ENCODE measurements at regions not wholly inside any gene's neighbourhood (a gene's known extent, or its start where the extent isn't known, plus 50 kb on each side); places are given as distances from the start of the nearest gene placed in this dataset.
"Not testable (repeated sequence)": the region's sequence is repeated elsewhere in the genome, so short reads cannot be mapped to it uniquely, and the experiment has no call there.

- Histone ChIP-seq H3K27ac (ENCODE audit: insufficient read depth, low read depth, low read length, poor library complexity, severe bottlenecking) (peak overlapping the region; percentile 63), H3K4me3 (ENCODE audit: insufficient read depth, low read depth, low read length) (no peak overlapping the region), H3K9me3 (ENCODE audit: control insufficient read depth, low read length) (no peaks in the 10 kb centered on the region), H3K27me3 (ENCODE audit: control insufficient read depth, insufficient read depth, low read length, poor library complexity, severe bottlenecking) (no peaks in the 10 kb centered on the region), H3K36me3 (ENCODE audit: control insufficient read depth, insufficient read depth, low read length) (no peaks in the 10 kb centered on the region), H3K4me1 (ENCODE audit: control insufficient read depth, insufficient read depth, low read length) (peaks cover 2% of the 10 kb centered on the region)
- 73 to 87% methylated on average over 2 of the region's 2 CpGs for WGBS, 2 experiments
These were observed 327.2 kb downstream of the BCKDHB start for GRCh38 chr6:80433673-80434025.

GRCh38 chr6:80433010-80433672, 326.7 kb downstream of the BCKDHB start:
- Histone ChIP-seq H3K36me3 (ENCODE audit: control insufficient read depth, insufficient read depth, low read length) (no peaks in the 10 kb centered on the region), H3K4me1 (ENCODE audit: control insufficient read depth, insufficient read depth, low read length) (no peaks in the 10 kb centered on the region), H3K27me3 (ENCODE audit: control insufficient read depth, insufficient read depth, low read length, poor library complexity, severe bottlenecking) (no peaks in the 10 kb centered on the region), H3K27ac (ENCODE audit: insufficient read depth, low read depth, low read length, poor library complexity, severe bottlenecking) (peak overlapping the region; percentile 63), H3K4me3 (ENCODE audit: insufficient read depth, low read depth, low read length) (no peak overlapping the region), H3K9me3 (ENCODE audit: control insufficient read depth, low read length) (no peaks in the 10 kb centered on the region)
- 52 to 54% methylated on average over 10 of the region's 10 CpGs for WGBS, 2 experiments

GRCh38 chr6:80425089-80425823, 318.8 kb downstream of the BCKDHB start:
- 78 to 100% methylated on average over 2 of the region's 2 CpGs for WGBS, 2 experiments

GRCh38 chr6:80411486-80411885, 305.0 kb downstream of the BCKDHB start:
- Histone ChIP-seq H3K27me3 (ENCODE audit: control insufficient read depth, insufficient read depth, low read length, poor library complexity, severe bottlenecking) (no peaks in the 10 kb centered on the region), H3K36me3 (ENCODE audit: control insufficient read depth, insufficient read depth, low read length) (no peaks in the 10 kb centered on the region), H3K27ac (ENCODE audit: insufficient read depth, low read depth, low read length, poor library complexity, severe bottlenecking) (no peak overlapping the region), H3K4me1 (ENCODE audit: control insufficient read depth, insufficient read depth, low read length) (no peaks in the 10 kb centered on the region), H3K4me3 (ENCODE audit: insufficient read depth, low read depth, low read length) (no peak overlapping the region), H3K9me3 (ENCODE audit: control insufficient read depth, low read length) (no peaks in the 10 kb centered on the region)
- WGBS, 2 experiments = 95 to 96% methylated on average over 8 of the region's 8 CpGs

More at GRCh38 chr6:80425089-80425823, 318.8 kb downstream of the BCKDHB start:
- H3K36me3 ChIP-seq (ENCODE audit: control insufficient read depth, insufficient read depth, low read length) = peaks cover 7% of the 10 kb centered on the region
- no peaks in the 10 kb centered on the region for H3K9me3 ChIP-seq (ENCODE audit: control insufficient read depth, low read length)
- H3K27me3 ChIP-seq (ENCODE audit: control insufficient read depth, insufficient read depth, low read length, poor library complexity, severe bottlenecking) = no peaks in the 10 kb centered on the region
- H3K4me1 ChIP-seq (ENCODE audit: control insufficient read depth, insufficient read depth, low read length) = no peaks in the 10 kb centered on the region
- H3K4me3 ChIP-seq (ENCODE audit: insufficient read depth, low read depth, low read length) = no peak overlapping the region
- H3K27ac ChIP-seq (ENCODE audit: insufficient read depth, low read depth, low read length, poor library complexity, severe bottlenecking) = no peak overlapping the region

- H3K36me3 ChIP-seq (ENCODE audit: control insufficient read depth, insufficient read depth, low read length); H3K4me1 ChIP-seq (ENCODE audit: control insufficient read depth, insufficient read depth, low read length); H3K9me3 ChIP-seq (ENCODE audit: control insufficient read depth, low read length); H3K27ac ChIP-seq (ENCODE audit: insufficient read depth, low read depth, low read length, poor library complexity, severe bottlenecking); H3K4me3 ChIP-seq (ENCODE audit: insufficient read depth, low read depth, low read length); H3K27me3 ChIP-seq (ENCODE audit: control insufficient read depth, insufficient read depth, low read length, poor library complexity, severe bottlenecking): not testable (repeated sequence)
- WGBS, 2 experiments = 95 to 96% methylated on average over 2 of the region's 2 CpGs
These were observed 301.5 kb downstream of the BCKDHB start for GRCh38 chr6:80407976-80408375.

- WGBS, 2 experiments = 88 to 94% methylated on average over 1 of the region's 1 CpG
- H3K36me3 ChIP-seq (ENCODE audit: control insufficient read depth, insufficient read depth, low read length) = no peaks in the 10 kb centered on the region
These were observed 298.4 kb downstream of the BCKDHB start for GRCh38 chr6:80404889-80405288.

GRCh38 chr6:80403365-80403764, 296.9 kb downstream of the BCKDHB start:
- H3K4me1 ChIP-seq (ENCODE audit: control insufficient read depth, insufficient read depth, low read length) = no peaks in the 10 kb centered on the region
- no peaks in the 10 kb centered on the region for H3K36me3 ChIP-seq (ENCODE audit: control insufficient read depth, insufficient read depth, low read length)
- no peak overlapping the region for H3K4me3 ChIP-seq (ENCODE audit: insufficient read depth, low read depth, low read length)
- H3K27ac ChIP-seq (ENCODE audit: insufficient read depth, low read depth, low read length, poor library complexity, severe bottlenecking) = no peak overlapping the region
- no peaks in the 10 kb centered on the region for H3K27me3 ChIP-seq (ENCODE audit: control insufficient read depth, insufficient read depth, low read length, poor library complexity, severe bottlenecking)
- 94% methylated on average over 1 of the region's 1 CpG; no CpG with 5 or more reads in 1 of the 2 experiments for WGBS, 2 experiments
- H3K9me3 ChIP-seq (ENCODE audit: control insufficient read depth, low read length) = peaks cover 2% of the 10 kb centered on the region

More at GRCh38 chr6:80404889-80405288, 298.4 kb downstream of the BCKDHB start:
- Histone ChIP-seq H3K27me3 (ENCODE audit: control insufficient read depth, insufficient read depth, low read length, poor library complexity, severe bottlenecking) (no peaks in the 10 kb centered on the region), H3K4me3 (ENCODE audit: insufficient read depth, low read depth, low read length) (no peak overlapping the region), H3K9me3 (ENCODE audit: control insufficient read depth, low read length) (peaks cover 2% of the 10 kb centered on the region), H3K4me1 (ENCODE audit: control insufficient read depth, insufficient read depth, low read length) (no peaks in the 10 kb centered on the region), H3K27ac (ENCODE audit: insufficient read depth, low read depth, low read length, poor library complexity, severe bottlenecking) (no peak overlapping the region)

GRCh38 chr6:80402266-80402665, 295.8 kb downstream of the BCKDHB start:
- Histone ChIP-seq H3K4me3 (ENCODE audit: insufficient read depth, low read depth, low read length) (no peak overlapping the region), H3K27ac (ENCODE audit: insufficient read depth, low read depth, low read length, poor library complexity, severe bottlenecking) (no peak overlapping the region), H3K36me3 (ENCODE audit: control insufficient read depth, insufficient read depth, low read length) (no peaks in the 10 kb centered on the region), H3K4me1 (ENCODE audit: control insufficient read depth, insufficient read depth, low read length) (no peaks in the 10 kb centered on the region), H3K9me3 (ENCODE audit: control insufficient read depth, low read length) (peaks cover 2% of the 10 kb centered on the region), H3K27me3 (ENCODE audit: control insufficient read depth, insufficient read depth, low read length, poor library complexity, severe bottlenecking) (no peaks in the 10 kb centered on the region)
- 91 to 97% methylated on average over 2 of the region's 2 CpGs for WGBS, 2 experiments
